HEK293 (cell line): ENCODE measurements at regions not wholly inside any gene's neighbourhood (a gene's known extent, or its start where the extent isn't known, plus 50 kb on each side); places are given as distances from the start of the nearest gene placed in this dataset.

Experiments used
- CTCF ChIA-PET: fragments of 350-600 bp; formaldehyde crosslinking; extraction: SDS; loops from one replicate; lab custom pipeline; 2021; ENCODE audit warnings: antibody characterized with exemption; lab: Yijun Ruan, JAX
- POLR2A ChIA-PET: fragments of 300-600 bp; formaldehyde crosslinking; extraction: SDS; loops from one replicate; lab custom pipeline; 2020; ENCODE audit warnings: antibody characterized with exemption, inconsistent platforms; lab: Yijun Ruan, JAX
- H3K27ac ChIP-seq: fragments of 200-500 bp; sonication (Bioruptor generic); 2 replicates; pipeline ENCODE4 v1.5.1; 2014; ENCODE audit warnings: low read depth, low read length, control low read depth, inconsistent platforms; ENCODE audit errors: extremely low read depth
- H3K36me3 ChIP-seq, 2 experiments: fragments of 200-500 bp in 1 of 2; sonication (Bioruptor generic) in 1 of 2; 1 replicate in 1 of 2; 2 replicates in 1 of 2; pipeline ENCODE4 v1.5.1; 2014 to 2017; ENCODE audit warnings: inconsistent platforms in 2 of 2, low read length in 2 of 2; ENCODE audit not compliant: control insufficient read depth in 2 of 2, insufficient read depth in 1 of 2
- H3K4me1 ChIP-seq: fragments of 200-500 bp; sonication (Bioruptor generic); 2 replicates; pipeline ENCODE4 v1.5.1; 2014; ENCODE audit warnings: mild to moderate bottlenecking, low read length, inconsistent platforms; ENCODE audit not compliant: control insufficient read depth, insufficient read depth
- H3K4me3 ChIP-seq: 2 replicates; pipeline ENCODE4 v1.5.1; 2011; ENCODE audit warnings: low read depth, mild to moderate bottlenecking, control low read depth, low read length, moderate library complexity
- H3K9me3 ChIP-seq: fragments of 200-500 bp; sonication (Bioruptor generic); 2 replicates; pipeline ENCODE4 v1.5.1; 2014; ENCODE audit warnings: low read depth, low read length, inconsistent platforms; ENCODE audit not compliant: control insufficient read depth, insufficient read depth
- ELK4 ChIP-seq: IDR thresholded peaks from 2 replicates; pipeline ENCODE4 v1.6.1; 2011; ENCODE audit warnings: mild to moderate bottlenecking, low read depth, low read length, borderline replicate concordance
- HOXA7 ChIP-seq: sonication (generic); formaldehyde crosslinking; IDR thresholded peaks from 2 replicates; pipeline ENCODE4 v1.8.1; 2022; ENCODE audit warnings: missing genetic modification reagents, borderline replicate concordance
- KLF16 ChIP-seq: fragments of 450-650 bp; formaldehyde crosslinking; IDR thresholded peaks from 2 replicates; pipeline ENCODE4 v1.5.1; 2017; ENCODE audit warnings: missing biosample characterization, missing genetic modification characterization
- OVOL3 ChIP-seq: fragments of 450-650 bp; formaldehyde crosslinking; IDR thresholded peaks from 2 replicates; pipeline ENCODE4 v1.5.1; 2016; ENCODE audit warnings: missing biosample characterization, missing genetic modification characterization
- TCF7L2 ChIP-seq: IDR thresholded peaks from 2 replicates; pipeline ENCODE4 v1.6.1; 2011; ENCODE audit warnings: low read depth, mild to moderate bottlenecking, inconsistent platforms, low read length, moderate library complexity, borderline replicate concordance
- YY2 ChIP-seq: fragments of 450-650 bp; formaldehyde crosslinking; IDR thresholded peaks from 2 replicates; pipeline ENCODE4 v1.5.1; 2016; ENCODE audit warnings: missing biosample characterization, missing genetic modification characterization
- ZNF132 ChIP-seq: fragments of 450-650 bp; formaldehyde crosslinking; IDR thresholded peaks from 2 replicates; pipeline ENCODE4 v1.5.1; 2017; ENCODE audit warnings: missing biosample characterization, missing genetic modification characterization, borderline replicate concordance
- ZNF133 ChIP-seq: fragments of 450-650 bp; formaldehyde crosslinking; IDR thresholded peaks from 2 replicates; pipeline ENCODE4 v1.5.1; 2016; ENCODE audit warnings: missing biosample characterization, missing genetic modification characterization
- ZNF138 ChIP-seq: fragments of 450-650 bp; formaldehyde crosslinking; IDR thresholded peaks from 2 replicates; pipeline ENCODE4 v1.5.1; 2016; ENCODE audit warnings: missing biosample characterization, missing genetic modification characterization, borderline replicate concordance
- ZNF148 ChIP-seq: fragments of 450-650 bp; formaldehyde crosslinking; IDR thresholded peaks from 2 replicates; pipeline ENCODE4 v1.5.0; 2017; ENCODE audit warnings: missing biosample characterization, missing genetic modification characterization, borderline replicate concordance
- ZNF302 ChIP-seq: fragments of 450-650 bp; formaldehyde crosslinking; IDR thresholded peaks from 2 replicates; pipeline ENCODE4 v1.5.1; 2016; ENCODE audit warnings: missing biosample characterization, missing genetic modification characterization, low read depth
- ZNF311 ChIP-seq: fragments of 450-650 bp; formaldehyde crosslinking; IDR thresholded peaks from 2 replicates; pipeline ENCODE4 v1.5.1; 2017; ENCODE audit warnings: missing biosample characterization, missing genetic modification characterization, borderline replicate concordance
- ZNF350 ChIP-seq: fragments of 450-650 bp; formaldehyde crosslinking; IDR thresholded peaks from 2 replicates; pipeline ENCODE4 v1.5.0; 2017; ENCODE audit warnings: missing biosample characterization, mild to moderate bottlenecking, missing genetic modification characterization
- ZNF514 ChIP-seq: fragments of 450-650 bp; formaldehyde crosslinking; IDR thresholded peaks from 2 replicates; pipeline ENCODE4 v1.5.1; 2016; ENCODE audit warnings: missing biosample characterization, missing genetic modification characterization
- ZNF560 ChIP-seq: fragments of 450-650 bp; formaldehyde crosslinking; IDR thresholded peaks from 2 replicates; pipeline ENCODE4 v1.5.1; 2017; ENCODE audit warnings: missing biosample characterization, missing genetic modification characterization, borderline replicate concordance
- ZNF610 ChIP-seq: fragments of 450-650 bp; formaldehyde crosslinking; IDR thresholded peaks from 2 replicates; pipeline ENCODE4 v1.5.1; 2016; ENCODE audit warnings: missing biosample characterization, missing genetic modification characterization, borderline replicate concordance
- ZNF621 ChIP-seq: fragments of 450-650 bp; formaldehyde crosslinking; IDR thresholded peaks from 2 replicates; pipeline ENCODE4 v1.5.1; 2017; ENCODE audit warnings: missing biosample characterization, missing genetic modification characterization
- ZNF768 ChIP-seq: fragments of 450-650 bp; formaldehyde crosslinking; IDR thresholded peaks from 2 replicates; pipeline ENCODE4 v1.5.1; 2018; ENCODE audit warnings: missing biosample characterization, mild to moderate bottlenecking, missing genetic modification characterization
- ZNF785 ChIP-seq: fragments of 450-650 bp; formaldehyde crosslinking; IDR thresholded peaks from 2 replicates; pipeline ENCODE4 v1.5.1; 2016; ENCODE audit warnings: missing biosample characterization, missing genetic modification characterization
- ZNF791 ChIP-seq: fragments of 450-650 bp; formaldehyde crosslinking; IDR thresholded peaks from 2 replicates; pipeline ENCODE4 v1.5.1; 2016; ENCODE audit warnings: missing biosample characterization, missing genetic modification characterization
- ZNF843 ChIP-seq: fragments of 450-650 bp; formaldehyde crosslinking; IDR thresholded peaks from 2 replicates; pipeline ENCODE4 v1.5.1; 2016; ENCODE audit warnings: missing biosample characterization, missing genetic modification characterization
- TF ChIP-seq, protein P1 (sequence below): fragments of 450-650 bp; formaldehyde crosslinking; IDR thresholded peaks from 2 replicates; pipeline ENCODE4 v1.5.1; 2016; ENCODE audit warnings: missing biosample characterization, missing genetic modification characterization
- TF ChIP-seq, protein P2 (sequence below): fragments of 450-650 bp; formaldehyde crosslinking; IDR thresholded peaks from 2 replicates; pipeline ENCODE4 v1.5.1; 2016; ENCODE audit warnings: missing biosample characterization, missing genetic modification characterization
- TF ChIP-seq, protein P3 (sequence below): fragments of 450-650 bp; formaldehyde crosslinking; IDR thresholded peaks from 2 replicates; pipeline ENCODE4 v1.5.1; 2017; ENCODE audit warnings: missing biosample characterization, missing genetic modification characterization
- TF ChIP-seq, protein P4 (sequence below): fragments of 450-650 bp; formaldehyde crosslinking; IDR thresholded peaks from 2 replicates; pipeline ENCODE4 v1.5.1; 2016; ENCODE audit warnings: missing biosample characterization, missing genetic modification characterization, borderline replicate concordance

DNA sequence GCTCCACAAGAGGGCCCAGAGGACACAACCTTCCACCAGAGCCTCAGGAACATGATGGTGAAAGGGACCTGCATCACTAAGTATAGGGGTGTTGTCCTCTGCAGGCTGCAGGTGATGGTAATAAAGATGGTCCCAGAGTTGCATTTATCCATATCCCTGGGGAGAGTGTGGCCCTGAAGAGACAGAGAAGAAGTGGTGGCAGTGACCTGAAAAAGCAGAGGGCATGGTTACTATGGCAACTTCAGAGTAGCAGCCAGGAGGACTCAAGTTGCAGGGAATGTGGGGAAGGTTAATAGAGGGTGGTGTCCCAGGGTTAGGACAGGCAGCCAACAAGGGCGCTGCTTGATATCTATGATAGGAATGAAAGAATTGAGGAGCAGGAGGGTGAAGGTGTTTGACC, 57.1 kb downstream of the HLA-A start:
- CTCF ChIA-PET: interaction anchor here (1.1 kb wide), 2 partner anchors 13 to 151 kb away, joined by 3 read pairs; no protein-coding TSS in a partner anchor
- Histone ChIP-seq H3K36me3 (no peaks in the 10 kb centered on the region), H3K9me3 (no peaks in the 10 kb centered on the region), H3K4me1 (0 out of 2 replicates have a peak, but pooled peaks cover 3% of the 10 kb centered on the region), H3K27ac (no peak overlapping the region), H3K4me3 (no peak overlapping the region)
- TF ChIP-seq ZNF302: no peak
- TF ChIP-seq ELK4: no peak
- TF ChIP-seq ZNF785 (tag by site-specific recombination): no peak
- no peak for TF ChIP-seq KLF16
- no peak for TF ChIP-seq ZNF843 (tag by site-specific recombination)
- TF ChIP-seq, protein P1, sequence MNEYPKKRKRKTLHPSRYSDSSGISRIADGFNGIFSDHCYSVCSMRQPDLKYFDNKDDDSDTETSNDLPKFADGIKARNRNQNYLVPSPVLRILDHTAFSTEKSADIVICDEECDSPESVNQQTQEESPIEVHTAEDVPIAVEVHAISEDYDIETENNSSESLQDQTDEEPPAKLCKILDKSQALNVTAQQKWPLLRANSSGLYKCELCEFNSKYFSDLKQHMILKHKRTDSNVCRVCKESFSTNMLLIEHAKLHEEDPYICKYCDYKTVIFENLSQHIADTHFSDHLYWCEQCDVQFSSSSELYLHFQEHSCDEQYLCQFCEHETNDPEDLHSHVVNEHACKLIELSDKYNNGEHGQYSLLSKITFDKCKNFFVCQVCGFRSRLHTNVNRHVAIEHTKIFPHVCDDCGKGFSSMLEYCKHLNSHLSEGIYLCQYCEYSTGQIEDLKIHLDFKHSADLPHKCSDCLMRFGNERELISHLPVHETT: no peak
- TF ChIP-seq ZNF350: no peak
- no peak for TF ChIP-seq ZNF560 (tag by site-specific recombination)
- TF ChIP-seq, protein P2, sequence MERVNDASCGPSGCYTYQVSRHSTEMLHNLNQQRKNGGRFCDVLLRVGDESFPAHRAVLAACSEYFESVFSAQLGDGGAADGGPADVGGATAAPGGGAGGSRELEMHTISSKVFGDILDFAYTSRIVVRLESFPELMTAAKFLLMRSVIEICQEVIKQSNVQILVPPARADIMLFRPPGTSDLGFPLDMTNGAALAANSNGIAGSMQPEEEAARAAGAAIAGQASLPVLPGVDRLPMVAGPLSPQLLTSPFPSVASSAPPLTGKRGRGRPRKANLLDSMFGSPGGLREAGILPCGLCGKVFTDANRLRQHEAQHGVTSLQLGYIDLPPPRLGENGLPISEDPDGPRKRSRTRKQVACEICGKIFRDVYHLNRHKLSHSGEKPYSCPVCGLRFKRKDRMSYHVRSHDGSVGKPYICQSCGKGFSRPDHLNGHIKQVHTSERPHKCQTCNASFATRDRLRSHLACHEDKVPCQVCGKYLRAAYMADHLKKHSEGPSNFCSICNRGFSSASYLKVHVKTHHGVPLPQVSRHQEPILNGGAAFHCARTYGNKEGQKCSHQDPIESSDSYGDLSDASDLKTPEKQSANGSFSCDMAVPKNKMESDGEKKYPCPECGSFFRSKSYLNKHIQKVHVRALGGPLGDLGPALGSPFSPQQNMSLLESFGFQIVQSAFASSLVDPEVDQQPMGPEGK (tag by site-specific recombination): no peak
- no peak for TF ChIP-seq HOXA7 (CRISPR knock-in tag)
- TF ChIP-seq ZNF791 (tag by site-specific recombination): no peak
- TF ChIP-seq, protein P3, sequence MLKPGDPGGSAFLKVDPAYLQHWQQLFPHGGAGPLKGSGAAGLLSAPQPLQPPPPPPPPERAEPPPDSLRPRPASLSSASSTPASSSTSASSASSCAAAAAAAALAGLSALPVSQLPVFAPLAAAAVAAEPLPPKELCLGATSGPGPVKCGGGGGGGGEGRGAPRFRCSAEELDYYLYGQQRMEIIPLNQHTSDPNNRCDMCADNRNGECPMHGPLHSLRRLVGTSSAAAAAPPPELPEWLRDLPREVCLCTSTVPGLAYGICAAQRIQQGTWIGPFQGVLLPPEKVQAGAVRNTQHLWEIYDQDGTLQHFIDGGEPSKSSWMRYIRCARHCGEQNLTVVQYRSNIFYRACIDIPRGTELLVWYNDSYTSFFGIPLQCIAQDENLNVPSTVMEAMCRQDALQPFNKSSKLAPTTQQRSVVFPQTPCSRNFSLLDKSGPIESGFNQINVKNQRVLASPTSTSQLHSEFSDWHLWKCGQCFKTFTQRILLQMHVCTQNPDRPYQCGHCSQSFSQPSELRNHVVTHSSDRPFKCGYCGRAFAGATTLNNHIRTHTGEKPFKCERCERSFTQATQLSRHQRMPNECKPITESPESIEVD: no peak
- TF ChIP-seq ZNF768 (tag by site-specific recombination): no peak
- no peak for TF ChIP-seq ZNF610
- TF ChIP-seq YY2: no peak
- no peak for TF ChIP-seq ZNF148 (tag by site-specific recombination)
- no peak for TF ChIP-seq ZNF133 (tag by site-specific recombination)
- POLR2A ChIA-PET: no interaction called here

GRCh38 chr6:30000156-30000791, 57.9 kb downstream of the HLA-A start:
- ChIA-PET POLR2A (no interaction called here), CTCF (no interaction called here)
- Histone ChIP-seq H3K36me3 (no peaks in the 10 kb centered on the region), H3K27ac (no peak overlapping the region), H3K9me3 (no peaks in the 10 kb centered on the region), H3K4me3 (no peak overlapping the region), H3K4me1 (0 out of 2 replicates have a peak, but pooled peaks cover under 1% of the 10 kb centered on the region)
- TF ChIP-seq ZNF311 (tag by site-specific recombination) (no peak), TCF7L2 (no peak), OVOL3 (tag by site-specific recombination) (no peak), ZNF132 (tag by site-specific recombination) (no peak), ZNF138 (no peak), ZNF621 (no peak), ZNF514 (no peak)
- TF ChIP-seq, protein P4, sequence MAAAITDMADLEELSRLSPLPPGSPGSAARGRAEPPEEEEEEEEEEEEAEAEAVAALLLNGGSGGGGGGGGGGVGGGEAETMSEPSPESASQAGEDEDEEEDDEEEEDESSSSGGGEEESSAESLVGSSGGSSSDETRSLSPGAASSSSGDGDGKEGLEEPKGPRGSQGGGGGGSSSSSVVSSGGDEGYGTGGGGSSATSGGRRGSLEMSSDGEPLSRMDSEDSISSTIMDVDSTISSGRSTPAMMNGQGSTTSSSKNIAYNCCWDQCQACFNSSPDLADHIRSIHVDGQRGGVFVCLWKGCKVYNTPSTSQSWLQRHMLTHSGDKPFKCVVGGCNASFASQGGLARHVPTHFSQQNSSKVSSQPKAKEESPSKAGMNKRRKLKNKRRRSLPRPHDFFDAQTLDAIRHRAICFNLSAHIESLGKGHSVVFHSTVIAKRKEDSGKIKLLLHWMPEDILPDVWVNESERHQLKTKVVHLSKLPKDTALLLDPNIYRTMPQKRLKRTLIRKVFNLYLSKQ (tag by site-specific recombination): no peak
